Spleen (tissue), 11 donors: ENCODE measurements at regions not wholly inside any gene's neighbourhood (a gene's known extent, or its start where the extent isn't known, plus 50 kb on each side); places are given as distances from the start of the nearest gene placed in this dataset.

ENCODE experiments used
- DNase-seq: peaks from one replicate; pipeline ENCODE4 v3.0.0-alpha.2; 2020
- H3K27ac ChIP-seq, 8 donors: fragments of 200-600 bp; sonication (generic) in 7 of 8; 1 replicate in 4 of 8; 2 replicates in 4 of 8; pipeline versions ENCODE4 v1.5.0 to v1.8.0; 2016 to 2021; ENCODE audit warnings: inconsistent platforms in 4 of 8, mild to moderate bottlenecking in 4 of 8, moderate library complexity in 1 of 8
- H3K27me3 ChIP-seq, 7 donors: fragments of 200-600 bp; sonication (generic) in 6 of 7; replicated peaks in 1 of 7; 1 replicate in 4 of 7; 2 replicates in 3 of 7; pipeline versions ENCODE4 v1.5.0 to v1.8.0; 2016 to 2021; ENCODE audit warnings: inconsistent platforms in 3 of 7, mild to moderate bottlenecking in 1 of 7
- H3K36me3 ChIP-seq, 6 donors: fragments of 200-600 bp; sonication (generic) in 5 of 6; 1 replicate in 4 of 6; 2 replicates in 2 of 6; pipeline versions ENCODE4 v1.5.0 to v1.8.0; 2016 to 2021; ENCODE audit warnings: inconsistent platforms in 2 of 6
- H3K4me1 ChIP-seq, 6 donors: fragments of 200-600 bp; sonication (generic) in 5 of 6; 1 replicate in 3 of 6; 2 replicates in 3 of 6; pipeline versions ENCODE4 v1.5.0 to v1.8.0; 2016 to 2021; ENCODE audit warnings: inconsistent platforms in 3 of 6
- H3K4me3 ChIP-seq, 8 donors: fragments of 200-600 bp; sonication (generic) in 7 of 8; 1 replicate in 4 of 8; 2 replicates in 4 of 8; pipeline versions ENCODE4 v1.5.0 to v1.8.0; 2016 to 2021; ENCODE audit warnings: inconsistent platforms in 4 of 8, mild to moderate bottlenecking in 4 of 8, moderate library complexity in 2 of 8
- H3K9me3 ChIP-seq, 8 donors: fragments of 200-600 bp; sonication (generic) in 7 of 8; 1 replicate in 4 of 8; 2 replicates in 4 of 8; pipeline versions ENCODE4 v1.5.0 to v1.8.0; 2016 to 2021; ENCODE audit warnings: inconsistent platforms in 4 of 8
- CTCF ChIP-seq, 11 experiments: fragments of 200-600 bp in 7 of 11; fragments of 450-650 bp in 4 of 11; sonication (generic) in 4 of 11; IDR thresholded peaks in 8 of 11; conservative IDR thresholded peaks in 3 of 11; 1 replicate in 7 of 11; 2 replicates in 4 of 11; pipeline versions ENCODE4 v1.4.0 to v1.8.0; 2016 to 2021; ENCODE audit warnings: antibody characterized with exemption in 11 of 11, inconsistent platforms in 4 of 11, mild to moderate bottlenecking in 1 of 11
- POLR2A ChIP-seq, 3 donors: fragments of 450-650 bp; IDR thresholded peaks; one replicate each; pipeline ENCODE4 v1.5.1; 2017; ENCODE audit warnings: antibody characterized with exemption in 3 of 3, mild to moderate bottlenecking in 1 of 3
- POLR2AphosphoS5 ChIP-seq, 3 donors: sonication (generic); formaldehyde crosslinking; IDR thresholded peaks; one replicate each; pipeline ENCODE4 v1.5.1; 2017; ENCODE audit warnings: antibody characterized with exemption in 3 of 3
- WGBS, 5 donors: extraction: QIAGEN DNeasy Blood & Tissue Kit in 3 of 5; methylation state at CpG; one replicate each; pipeline versions ENCODE4 v1.1.5 to v1.1.7; 2013 to 2018; 5-methylcytosine and 5-hydroxymethylcytosine counted together
- intact Hi-C: fragments of 100-400 bp; cut with DNase I; formaldehyde crosslinking; loops from one replicate; pipeline ENCODE4 v1.15.0; 2023; ENCODE audit warnings: low total_unique reads
- donor health status: healthy with polysubstance abuse.
- donor health status: DM: no; HTN: no; CAD: no; lungs with moderate emphysema.
- donor health status: DM: no; HTN: no; CAD: no.
- donor health status: Bipolar disorder and iron deficiency.
- donor health status: healthy.
- donor health status: DM: no; HTN: no; CAD: no.
- donor health status: DM: yes; HTN: yes; CAD: no.

DNA sequence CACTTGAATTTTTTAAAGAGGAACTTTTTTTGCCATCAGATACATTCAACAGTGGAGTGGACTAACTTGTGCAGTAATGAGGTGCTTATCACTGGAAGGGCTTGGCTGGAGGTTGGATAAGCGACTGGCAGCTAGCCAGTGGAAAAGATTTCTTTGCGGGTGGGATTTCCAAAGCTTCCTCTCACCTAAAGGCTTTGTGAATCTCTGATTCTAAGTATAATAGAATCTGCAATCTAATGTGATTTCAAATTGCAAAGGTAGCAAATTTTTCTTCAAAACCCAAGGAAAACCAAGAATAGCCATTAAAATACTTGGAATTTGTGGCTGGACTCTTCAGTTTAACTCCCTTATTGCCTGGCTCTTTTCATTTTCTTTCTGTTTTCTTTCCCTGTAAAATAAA, 460.4 kb upstream of the MARCKS start:
- WGBS, 5 donors: 70 to 83% (median 82%) methylated on average over 2 of the region's 2 CpGs
- no peak overlapping the region for H3K4me3 ChIP-seq
- no peak for DNase-seq
- H3K36me3 ChIP-seq: no peaks in the 10 kb centered on the region
- TF ChIP-seq POLR2A (IDR thresholded peaks at IDR 0.05) (no peak), CTCF (IDR thresholded peaks at IDR 0.05 in 8 of 11, conservative IDR thresholded peaks at IDR 0.05 in 3 of 11) (no peak), POLR2AphosphoS5 (IDR thresholded peaks at IDR 0.05) (no peak)
- H3K27me3 ChIP-seq: no peaks in the 10 kb centered on the region
- peaks cover 0 to 12% (median 0%) of the 10 kb centered on the region in 6 donors for H3K4me1 ChIP-seq
- H3K9me3 ChIP-seq: no peaks in the 10 kb centered on the region
- intact Hi-C loops: no loop called here
- H3K27ac ChIP-seq: no peak overlapping the region

- H3K27ac ChIP-seq: no peak overlapping the region
- no peak overlapping the region for H3K4me3 ChIP-seq
- DNase-seq: no peak
- intact Hi-C loops: no loop called here
- TF ChIP-seq CTCF (IDR thresholded peaks at IDR 0.05 in 8 of 11, conservative IDR thresholded peaks at IDR 0.05 in 3 of 11) (no peak), POLR2A (IDR thresholded peaks at IDR 0.05) (no peak), POLR2AphosphoS5 (IDR thresholded peaks at IDR 0.05) (no peak)
- 90 to 95% (median 91%) methylated on average over 3 of the region's 3 CpGs for WGBS, 5 donors
- no peaks in the 10 kb centered on the region for H3K9me3 ChIP-seq
- H3K36me3 ChIP-seq: no peaks in the 10 kb centered on the region
- H3K27me3 ChIP-seq: no peaks in the 10 kb centered on the region
- peaks cover 0 to 12% (median 0%) of the 10 kb centered on the region in 6 donors for H3K4me1 ChIP-seq
Observed at GRCh38 chr6:113397236-113397635, 459.9 kb upstream of the MARCKS start.

DNA sequence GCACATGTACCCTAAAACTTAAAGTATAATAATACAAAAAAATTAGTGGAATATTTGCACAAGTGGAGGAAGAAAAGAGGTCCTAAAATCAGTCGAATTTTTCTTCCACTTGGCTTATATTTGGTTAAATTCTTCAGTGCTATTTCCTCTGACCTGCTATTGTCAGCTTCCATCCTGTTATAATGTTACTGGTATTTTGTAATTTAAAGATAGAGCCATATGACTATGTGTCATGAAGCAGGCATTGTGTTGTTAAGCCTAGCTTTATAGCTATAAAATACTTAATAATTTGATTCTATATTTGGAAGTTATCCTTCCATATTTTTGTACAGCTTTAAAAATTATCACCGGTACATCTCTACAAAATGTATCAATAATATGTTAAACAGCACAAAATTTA, 455.9 kb upstream of the MARCKS start:
- no peak overlapping the region for H3K4me3 ChIP-seq
- intact Hi-C loops: no loop called here
- TF ChIP-seq POLR2A (IDR thresholded peaks at IDR 0.05) (no peak), POLR2AphosphoS5 (IDR thresholded peaks at IDR 0.05) (no peak), CTCF (IDR thresholded peaks at IDR 0.05 in 8 of 11, conservative IDR thresholded peaks at IDR 0.05 in 3 of 11) (no peak)
- no peak overlapping the region for H3K27ac ChIP-seq
- H3K36me3 ChIP-seq: no peaks in the 10 kb centered on the region
- no peaks in the 10 kb centered on the region for H3K27me3 ChIP-seq
- H3K4me1 ChIP-seq: peaks cover 0 to 4% (median 0%) of the 10 kb centered on the region in 6 donors
- no peak for DNase-seq
- H3K9me3 ChIP-seq: no peaks in the 10 kb centered on the region
- WGBS, 5 donors: 56 to 79% (median 70%) methylated on average over 2 of the region's 2 CpGs

DNA sequence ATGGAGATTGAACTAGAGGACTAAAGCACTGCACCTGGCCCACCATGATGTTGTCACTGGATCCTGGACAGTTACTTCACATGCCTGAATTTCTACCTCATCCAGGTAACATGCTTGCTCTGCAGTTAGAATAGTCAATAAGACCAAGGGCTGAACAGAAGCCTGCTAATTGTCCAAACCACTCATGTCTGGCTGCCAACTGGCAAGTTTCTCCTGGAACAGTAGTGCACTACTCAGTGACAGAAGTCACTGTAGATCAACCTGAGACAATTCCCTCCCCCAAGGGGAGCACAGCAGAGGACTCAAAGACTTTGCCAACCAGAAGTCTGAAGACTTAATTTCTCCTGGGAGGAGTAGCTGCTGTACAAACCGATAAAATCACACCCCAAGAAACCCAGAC, 454.6 kb upstream of the MARCKS start:
- TF ChIP-seq POLR2AphosphoS5 (IDR thresholded peaks at IDR 0.05): no peak
- no peak for TF ChIP-seq POLR2A (IDR thresholded peaks at IDR 0.05)
- no peak for TF ChIP-seq CTCF (IDR thresholded peaks at IDR 0.05 in 8 of 11, conservative IDR thresholded peaks at IDR 0.05 in 3 of 11)
- DNase-seq: no peak
- no peaks in the 10 kb centered on the region for H3K27me3 ChIP-seq
- intact Hi-C loops: no loop called here
- H3K27ac ChIP-seq: no peak overlapping the region
- H3K9me3 ChIP-seq: no peaks in the 10 kb centered on the region
- H3K36me3 ChIP-seq: no peaks in the 10 kb centered on the region
- H3K4me3 ChIP-seq: no peak overlapping the region
- WGBS, 5 donors: 86 to 93% (median 90%) methylated on average over 1 of the region's 1 CpG
- no peaks in the 10 kb centered on the region for H3K4me1 ChIP-seq
